ENCODE measurements at regions not wholly inside any gene's neighbourhood (a gene's known extent, or its start where the extent isn't known, plus 50 kb on each side); places are given as distances from the start of the nearest gene placed in this dataset.
"Not testable (repeated sequence)": the region's sequence is repeated elsewhere in the genome, so short reads cannot be mapped to it uniquely, and the experiment has no call there.

GRCh38 chr19:23597661-23598060 is 89.4 kb downstream of the ZNF675 start:
- no peaks in the 10 kb centered on the region for H3K4me1 Mint-ChIP-seq (ENCODE audit: unreplicated experiment)
- no peak overlapping the region for H3K4me3 Mint-ChIP-seq (ENCODE audit: unreplicated experiment)
- H3K9me3 Mint-ChIP-seq (ENCODE audit: unreplicated experiment): peaks cover 36% of the 10 kb centered on the region
- no peaks in the 10 kb centered on the region for H3K36me3 Mint-ChIP-seq (ENCODE audit: unreplicated experiment)
- no peak for DNase-seq (ENCODE audit: extremely low spot score, unreplicated experiment)
- H3K27me3 Mint-ChIP-seq (ENCODE audit: unreplicated experiment): no peaks in the 10 kb centered on the region
- no peak overlapping the region for H3K27ac Mint-ChIP-seq (ENCODE audit: unreplicated experiment)
- no peak for TF ChIP-seq CTCF (IDR thresholded peaks at IDR 0.05)

- no peak overlapping the region for H3K27ac Mint-ChIP-seq (ENCODE audit: unreplicated experiment)
- no peaks in the 10 kb centered on the region for H3K27me3 Mint-ChIP-seq (ENCODE audit: unreplicated experiment)
- DNase-seq (ENCODE audit: extremely low spot score, unreplicated experiment): no peak
- H3K9me3 Mint-ChIP-seq (ENCODE audit: unreplicated experiment): peaks cover 40% of the 10 kb centered on the region
- no peak overlapping the region for H3K4me3 Mint-ChIP-seq (ENCODE audit: unreplicated experiment)
- no peak for TF ChIP-seq CTCF (IDR thresholded peaks at IDR 0.05)
- no peaks in the 10 kb centered on the region for H3K36me3 Mint-ChIP-seq (ENCODE audit: unreplicated experiment)
- no peaks in the 10 kb centered on the region for H3K4me1 Mint-ChIP-seq (ENCODE audit: unreplicated experiment)
Observed at GRCh38 chr19:23596872-23597271, 90.1 kb downstream of the ZNF675 start.

- H3K9me3 Mint-ChIP-seq (ENCODE audit: unreplicated experiment): peaks cover 47% of the 10 kb centered on the region
- H3K4me1 Mint-ChIP-seq (ENCODE audit: unreplicated experiment); H3K4me3 Mint-ChIP-seq (ENCODE audit: unreplicated experiment); H3K27ac Mint-ChIP-seq (ENCODE audit: unreplicated experiment); H3K27me3 Mint-ChIP-seq (ENCODE audit: unreplicated experiment); H3K36me3 Mint-ChIP-seq (ENCODE audit: unreplicated experiment); DNase-seq (ENCODE audit: extremely low spot score, unreplicated experiment): not testable (repeated sequence)
Observed at GRCh38 chr19:23594311-23594710, 92.7 kb downstream of the ZNF675 start.

GRCh38 chr19:23587546-23587945 is 99.5 kb downstream of the ZNF675 start:
- H3K4me1 Mint-ChIP-seq (ENCODE audit: unreplicated experiment): no peaks in the 10 kb centered on the region
- H3K4me3 Mint-ChIP-seq (ENCODE audit: unreplicated experiment): no peak overlapping the region
- H3K27ac Mint-ChIP-seq (ENCODE audit: unreplicated experiment): no peak overlapping the region
- DNase-seq (ENCODE audit: extremely low spot score, unreplicated experiment): no peak
- H3K27me3 Mint-ChIP-seq (ENCODE audit: unreplicated experiment): no peaks in the 10 kb centered on the region
- no peak for TF ChIP-seq CTCF (IDR thresholded peaks at IDR 0.05)
- H3K9me3 Mint-ChIP-seq (ENCODE audit: unreplicated experiment): peaks cover 30% of the 10 kb centered on the region
- H3K36me3 Mint-ChIP-seq (ENCODE audit: unreplicated experiment): peaks cover 4% of the 10 kb centered on the region

GRCh38 chr19:23577501-23577900 is 109.5 kb downstream of the ZNF675 start:
- no peak for TF ChIP-seq CTCF (IDR thresholded peaks at IDR 0.05)
- no peak overlapping the region for H3K27ac Mint-ChIP-seq (ENCODE audit: unreplicated experiment)
- H3K4me1 Mint-ChIP-seq (ENCODE audit: unreplicated experiment): no peaks in the 10 kb centered on the region
- no peaks in the 10 kb centered on the region for H3K36me3 Mint-ChIP-seq (ENCODE audit: unreplicated experiment)
- DNase-seq (ENCODE audit: extremely low spot score, unreplicated experiment): no peak
- no peak overlapping the region for H3K4me3 Mint-ChIP-seq (ENCODE audit: unreplicated experiment)
- H3K27me3 Mint-ChIP-seq (ENCODE audit: unreplicated experiment): no peaks in the 10 kb centered on the region
- peaks cover 32% of the 10 kb centered on the region for H3K9me3 Mint-ChIP-seq (ENCODE audit: unreplicated experiment)

- no peak for TF ChIP-seq CTCF (IDR thresholded peaks at IDR 0.05)
- H3K9me3 Mint-ChIP-seq (ENCODE audit: unreplicated experiment): peaks cover 56% of the 10 kb centered on the region
- no peak for DNase-seq (ENCODE audit: extremely low spot score, unreplicated experiment)
Observed at GRCh38 chr19:23571175-23571574, 115.8 kb downstream of the ZNF675 start.

GRCh38 chr19:23568116-23568515 is 118.9 kb downstream of the ZNF675 start:
- not testable (repeated sequence) for H3K4me1 Mint-ChIP-seq (ENCODE audit: unreplicated experiment); DNase-seq (ENCODE audit: extremely low spot score, unreplicated experiment); H3K27ac Mint-ChIP-seq (ENCODE audit: unreplicated experiment); H3K27me3 Mint-ChIP-seq (ENCODE audit: unreplicated experiment); H3K36me3 Mint-ChIP-seq (ENCODE audit: unreplicated experiment); H3K4me3 Mint-ChIP-seq (ENCODE audit: unreplicated experiment)
- peaks cover 56% of the 10 kb centered on the region for H3K9me3 Mint-ChIP-seq (ENCODE audit: unreplicated experiment)

More at GRCh38 chr19:23571175-23571574, 115.8 kb downstream of the ZNF675 start:
- H3K4me1 Mint-ChIP-seq (ENCODE audit: unreplicated experiment): no peaks in the 10 kb centered on the region
- no peak overlapping the region for H3K27ac Mint-ChIP-seq (ENCODE audit: unreplicated experiment)
- H3K36me3 Mint-ChIP-seq (ENCODE audit: unreplicated experiment): peaks cover 3% of the 10 kb centered on the region
- no peak overlapping the region for H3K4me3 Mint-ChIP-seq (ENCODE audit: unreplicated experiment)
- no peaks in the 10 kb centered on the region for H3K27me3 Mint-ChIP-seq (ENCODE audit: unreplicated experiment)

Measured in osteocyte (in vitro differentiated cells).